Activated CD8-positive, alpha-beta memory T cell treated with anti-CD3 and anti-CD28 coated beads, Interleukin-2, amount 50 U/mL, for 24 hours (primary cell): ENCODE measurements at regions not wholly inside any gene's neighbourhood (a gene's known extent, or its start where the extent isn't known, plus 50 kb on each side); places are given as distances from the start of the nearest gene placed in this dataset.

Experiments
- DNase-seq: peaks from one replicate; pipeline ENCODE4 v3.0.0-alpha.2; 2020; ENCODE audit errors: extremely low read depth

DNA sequence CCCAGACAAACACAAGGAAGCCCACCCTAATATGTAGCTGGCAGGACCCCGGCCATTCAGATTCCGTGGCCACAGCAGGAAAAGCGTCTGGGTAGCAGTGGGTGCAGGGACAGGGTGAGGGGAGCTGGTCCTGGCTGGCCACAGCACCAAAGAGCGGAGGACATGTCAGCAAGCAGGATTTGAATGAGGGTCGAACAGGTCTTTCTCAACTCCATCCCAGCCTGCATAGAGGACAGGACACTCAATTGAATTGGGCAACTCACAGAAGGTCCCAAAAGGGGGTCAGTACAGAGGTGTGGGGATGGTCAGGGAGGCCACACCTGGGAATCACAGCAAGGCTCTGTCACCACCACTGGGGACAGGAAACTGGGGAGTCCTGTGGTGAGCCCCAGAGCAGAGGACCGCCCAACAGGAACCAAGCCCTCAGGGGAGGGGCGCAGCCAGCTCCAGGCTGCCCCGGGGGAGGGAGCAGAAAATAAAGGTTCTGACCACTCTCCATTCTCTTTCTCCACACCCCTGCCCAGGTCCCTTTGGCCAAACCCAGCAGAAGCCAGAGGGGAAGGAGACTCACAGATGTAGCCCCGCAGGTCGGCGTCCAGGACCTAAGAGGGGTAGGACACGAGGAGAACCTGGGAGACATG is 108.7 kb upstream of the PPP2R2D start:
- no peak for DNase-seq

DNA sequence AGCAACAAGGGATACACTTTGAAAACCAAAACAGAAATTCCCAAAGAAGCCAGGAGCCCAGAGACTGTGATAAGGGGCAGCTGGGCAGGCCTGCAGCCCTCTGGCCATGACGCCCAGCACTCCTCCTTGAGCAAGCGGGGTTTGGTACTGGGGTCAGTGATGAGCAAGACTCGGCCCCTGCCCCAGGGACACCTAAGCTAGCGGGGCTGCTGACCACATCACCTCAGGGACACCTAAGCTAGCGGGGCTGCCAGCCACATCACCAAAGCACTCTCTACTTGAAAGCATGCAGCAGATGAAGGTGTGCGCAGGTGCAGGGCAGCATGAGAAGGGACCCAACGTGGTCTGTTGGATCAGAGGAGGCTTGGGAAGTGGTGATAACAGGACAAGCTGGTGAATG is 108.0 kb upstream of the PPP2R2D start:
- DNase-seq, result no peak

DNA sequence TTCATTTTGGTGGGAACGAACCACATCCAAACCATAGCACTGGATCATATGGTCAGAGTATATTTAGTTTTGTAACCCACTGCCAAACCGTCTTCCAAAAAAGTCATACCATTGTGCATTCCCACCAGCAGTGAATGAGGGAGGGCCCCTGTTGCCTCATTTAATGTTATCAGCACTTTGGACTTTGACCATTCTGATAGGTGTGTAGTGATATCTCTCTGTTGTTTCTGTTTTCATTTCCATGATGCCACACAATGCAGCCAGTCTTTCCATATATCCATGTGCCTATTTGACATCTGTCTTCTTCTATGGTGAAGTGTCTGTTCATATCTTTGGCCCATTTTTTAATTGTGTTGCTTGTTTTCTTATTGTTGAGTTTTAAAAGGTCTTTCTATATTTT is 105.0 kb upstream of the PPP2R2D start:
- DNase-seq, result no peak

DNA sequence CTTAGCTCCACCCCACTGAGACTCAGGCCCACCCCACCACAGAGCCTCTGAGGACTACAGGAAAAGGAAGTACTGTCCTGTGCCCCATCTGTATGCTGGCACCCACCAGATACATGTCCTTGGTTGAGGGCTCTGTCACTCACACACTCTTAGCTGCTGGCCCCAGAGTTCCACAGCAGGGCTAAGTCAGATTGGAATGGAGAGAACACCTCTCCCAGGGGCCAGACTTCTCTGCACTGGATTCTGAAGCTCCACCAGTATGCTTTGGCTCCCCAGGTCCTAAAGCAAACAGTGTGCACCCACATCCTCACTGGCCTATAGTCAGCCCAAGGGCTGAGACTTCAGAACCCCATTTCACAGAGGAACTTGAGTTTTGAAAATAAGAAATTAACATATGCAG is 103.2 kb upstream of the PPP2R2D start:
- no peak for DNase-seq

DNA sequence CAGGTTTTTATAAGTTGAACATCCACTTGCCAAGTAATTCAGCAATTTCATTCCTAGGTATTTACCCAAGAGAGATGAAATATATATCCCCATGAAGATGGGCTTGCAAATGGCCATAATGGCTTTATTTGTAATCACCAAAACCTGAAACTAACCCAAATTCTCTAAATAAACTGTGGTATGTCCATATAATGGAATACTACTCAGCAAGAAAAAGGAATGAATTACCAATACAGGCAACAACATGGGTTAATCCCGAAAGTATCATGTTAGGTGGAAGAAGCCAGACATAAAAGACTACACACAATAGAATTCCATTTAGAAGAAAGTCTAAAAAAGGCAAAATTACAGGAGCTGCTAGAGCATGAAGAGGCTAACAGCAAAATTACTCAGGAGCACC is 101.4 kb upstream of the PPP2R2D start:
- no peak for DNase-seq

DNA sequence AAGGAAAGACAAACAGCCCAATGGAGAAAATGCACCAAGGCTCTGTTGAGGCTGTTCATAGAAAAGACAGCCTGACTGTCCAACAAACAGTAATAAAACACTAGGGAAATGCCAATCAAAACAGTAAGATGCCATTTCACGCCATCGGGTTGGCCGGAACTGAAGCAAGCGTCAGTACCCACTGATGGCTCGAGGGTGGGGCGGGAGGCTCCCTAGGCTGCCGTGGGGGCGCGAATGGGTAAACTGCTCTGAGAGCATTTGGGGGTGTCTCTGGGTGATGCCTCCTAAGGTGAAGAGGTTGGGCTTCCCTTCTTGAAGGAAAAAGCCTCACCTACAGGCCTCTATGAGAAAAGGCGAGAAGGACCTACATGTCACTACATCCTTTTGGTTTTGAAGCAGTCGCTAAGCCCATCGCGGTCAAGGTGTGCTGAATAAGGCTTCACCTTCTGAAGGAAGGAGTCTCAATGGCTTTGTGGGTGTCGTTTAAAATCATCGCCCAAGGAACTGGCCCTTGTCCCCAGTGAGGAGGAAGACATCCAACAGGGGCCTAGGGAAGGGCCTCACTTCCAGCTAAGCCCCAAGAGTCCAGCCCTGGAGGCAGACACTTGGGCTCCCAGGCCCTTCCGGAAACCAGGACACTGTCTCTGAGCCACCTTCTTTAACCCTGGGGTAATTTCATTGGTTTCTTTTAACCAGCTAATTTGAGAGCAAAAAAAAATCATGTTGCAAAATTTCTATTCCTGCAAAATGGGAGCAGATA is 98.5 kb upstream of the PPP2R2D start:
- DNase-seq, result no peak

DNA sequence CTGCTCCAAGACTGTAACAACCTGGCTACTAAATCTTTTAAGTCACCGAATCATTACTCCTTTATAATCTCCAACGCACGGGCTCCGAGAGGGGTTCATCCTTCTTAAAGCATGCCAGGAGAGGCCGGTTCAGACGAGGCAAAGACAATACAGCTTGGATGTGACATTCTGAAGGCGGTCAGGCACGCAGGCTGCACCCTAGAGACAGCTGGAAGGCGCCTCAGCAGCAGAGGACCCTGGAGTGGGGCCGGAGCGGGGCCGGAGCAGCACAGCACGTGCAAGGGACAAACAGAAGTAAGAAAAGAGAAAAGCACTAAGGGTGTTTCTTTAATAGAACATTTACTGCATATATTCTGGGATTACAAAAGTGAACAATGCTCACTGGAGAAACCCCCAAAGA is 97.8 kb upstream of the PPP2R2D start:
- no peak for DNase-seq

DNA sequence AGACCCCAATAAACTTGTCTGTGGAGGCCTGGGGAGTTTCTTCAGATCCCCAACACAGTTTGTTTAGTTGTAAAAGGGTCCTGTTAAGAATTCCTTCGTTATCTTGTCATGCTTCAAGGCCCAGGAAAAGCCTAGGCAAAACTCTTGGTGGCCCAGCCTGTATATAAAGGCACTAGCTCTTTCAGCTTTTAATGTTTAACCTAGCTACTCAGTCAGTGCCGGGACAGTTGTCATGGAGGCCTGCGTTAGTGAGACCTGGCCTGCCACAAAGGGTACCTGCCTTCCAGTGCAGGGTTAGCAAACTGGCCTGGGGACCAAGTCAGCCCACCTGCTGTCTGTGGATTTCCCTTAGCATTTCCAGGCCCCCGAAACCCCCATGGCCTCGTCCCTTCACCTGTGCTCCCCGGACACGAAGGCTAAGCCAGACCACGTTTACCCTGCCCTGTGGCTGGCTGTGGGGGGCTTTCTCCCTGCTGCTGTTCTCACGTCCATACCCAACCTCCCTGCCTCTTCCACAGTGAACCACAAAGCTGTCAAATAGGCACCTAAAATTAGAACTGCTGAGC is 96.9 kb upstream of the PPP2R2D start:
- DNase-seq, result no peak

DNA sequence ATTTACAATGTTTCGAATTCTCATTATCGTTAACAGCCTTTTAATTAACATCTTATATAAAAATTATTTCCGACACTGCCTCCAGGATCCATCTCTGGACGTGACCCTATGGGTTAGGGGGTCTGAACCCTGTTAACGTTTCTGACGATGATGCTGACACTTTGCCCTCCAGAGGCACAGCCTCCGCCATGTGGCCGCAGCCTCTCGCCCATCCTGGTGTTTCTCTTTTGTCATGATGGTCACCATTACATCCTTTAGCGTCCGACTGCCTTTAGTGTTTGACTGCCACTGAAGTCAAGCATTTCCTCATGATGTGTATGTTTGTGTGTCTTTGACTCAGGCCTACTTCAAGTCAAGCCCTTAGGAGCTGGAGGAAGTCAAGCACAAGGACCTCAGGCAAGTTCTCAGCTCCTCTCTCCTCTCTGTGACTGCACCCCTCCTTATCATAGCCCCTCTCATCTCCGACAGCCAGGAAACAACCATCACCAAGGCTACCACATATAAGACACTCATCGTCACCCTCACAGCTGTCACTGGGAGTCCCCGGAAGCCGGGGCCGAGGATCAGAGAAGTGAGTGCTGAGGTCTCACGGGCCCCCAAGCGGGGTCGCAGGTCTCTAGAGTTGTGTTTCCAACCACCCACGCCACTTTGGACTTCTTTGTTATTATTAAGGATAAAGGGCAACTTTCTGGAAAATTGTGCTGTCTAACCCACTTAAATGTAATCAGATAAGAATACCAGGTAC is 96.1 kb upstream of the PPP2R2D start:
- DNase-seq, result no peak

DNA sequence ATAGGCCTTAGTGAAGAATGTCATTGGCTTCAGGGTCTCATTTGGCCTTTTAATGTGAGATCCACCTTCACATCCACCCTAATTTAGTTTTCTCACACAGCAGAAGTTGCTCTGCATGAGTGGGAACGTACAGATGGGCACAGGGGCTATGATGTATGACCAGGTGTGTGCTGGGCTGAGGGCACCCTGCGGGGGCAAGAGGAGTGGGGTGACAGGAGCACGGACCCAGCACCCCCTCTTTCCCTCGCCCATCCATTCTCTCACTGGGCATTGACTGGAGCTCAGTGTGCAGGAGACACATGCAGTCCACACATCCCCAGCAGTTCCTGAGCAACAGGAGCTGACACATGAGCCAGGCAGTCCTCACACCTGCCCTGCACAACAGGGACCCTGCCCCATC is 95.1 kb upstream of the PPP2R2D start:
- DNase-seq, result no peak

DNA sequence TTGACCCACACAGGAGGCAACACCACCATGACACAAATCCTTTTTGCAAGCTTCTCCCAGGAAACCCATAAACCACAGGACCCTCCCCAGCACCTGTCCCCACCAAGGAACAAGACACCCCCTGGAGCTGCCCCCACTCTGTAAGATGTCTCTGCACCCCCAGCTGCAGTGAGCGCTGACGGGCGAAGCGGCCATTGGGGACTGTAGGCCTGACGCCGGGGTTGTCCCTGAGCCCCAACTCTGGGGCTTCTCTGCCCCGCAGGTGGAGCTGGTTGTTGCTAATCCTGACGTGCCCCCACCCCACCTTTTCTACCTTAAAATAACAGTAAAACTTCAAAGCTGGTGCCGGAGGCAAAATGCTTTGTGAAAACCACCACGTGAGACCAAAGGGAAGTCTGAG is 94.7 kb upstream of the PPP2R2D start:
- DNase-seq, result no peak

DNA sequence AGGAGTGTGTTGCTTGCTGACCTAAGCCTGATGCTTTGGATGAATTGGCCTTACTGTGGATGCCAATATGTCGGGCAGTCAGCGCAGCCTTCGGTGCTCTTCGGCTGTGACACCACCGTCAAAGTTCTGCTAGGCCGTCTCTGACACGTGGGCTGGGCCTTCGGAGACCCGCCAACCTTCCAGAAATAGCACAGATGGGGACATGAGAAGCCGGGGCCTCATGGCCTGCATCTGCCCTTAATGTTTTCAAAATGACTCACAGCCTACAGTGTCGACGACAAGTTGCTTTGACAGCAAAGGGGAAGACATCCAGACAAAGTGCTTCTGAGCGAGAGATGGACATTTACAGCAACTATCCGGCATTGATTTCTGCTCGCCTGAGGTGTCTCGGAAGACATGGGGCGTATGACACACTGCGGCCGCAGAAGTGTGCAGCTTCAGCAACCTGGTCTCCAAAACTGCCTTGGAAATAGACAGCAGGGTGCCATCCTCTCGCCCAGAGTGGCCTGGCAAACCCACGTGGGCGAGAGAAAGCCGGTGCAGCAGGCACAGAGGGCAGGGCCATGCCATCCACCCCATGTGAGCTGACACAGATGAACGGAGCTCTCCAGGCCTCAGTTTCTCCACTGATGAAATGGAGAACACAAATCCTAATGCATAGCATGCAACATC is 94.0 kb upstream of the PPP2R2D start:
- no peak for DNase-seq

DNA sequence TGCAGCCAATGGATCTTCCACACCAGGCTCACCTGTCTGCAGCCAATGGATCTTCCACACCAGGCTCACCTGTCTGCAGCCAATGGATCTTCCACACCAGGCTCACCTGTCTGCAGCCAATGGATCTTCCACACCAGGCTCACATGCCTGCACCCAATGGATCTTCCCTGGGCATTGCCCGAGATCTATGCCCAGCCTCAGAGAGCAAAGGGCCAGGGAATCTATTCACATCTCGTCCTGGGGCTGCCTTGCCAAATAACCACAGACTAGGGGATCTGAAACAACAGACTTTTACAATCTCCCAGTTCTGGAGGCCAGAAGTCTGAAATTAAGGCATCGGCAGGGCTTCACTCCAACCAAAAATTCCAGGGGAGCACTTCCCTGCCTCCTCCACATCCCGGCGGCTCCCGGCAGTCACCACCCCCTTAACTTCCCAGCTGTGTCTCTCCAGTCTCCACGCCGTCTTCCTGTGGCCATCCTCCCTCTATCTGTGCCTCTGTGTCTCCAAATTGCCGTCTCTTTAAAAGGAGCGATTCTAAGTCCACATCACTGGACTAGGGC is 92.4 kb upstream of the PPP2R2D start:
- DNase-seq, result no peak

DNA sequence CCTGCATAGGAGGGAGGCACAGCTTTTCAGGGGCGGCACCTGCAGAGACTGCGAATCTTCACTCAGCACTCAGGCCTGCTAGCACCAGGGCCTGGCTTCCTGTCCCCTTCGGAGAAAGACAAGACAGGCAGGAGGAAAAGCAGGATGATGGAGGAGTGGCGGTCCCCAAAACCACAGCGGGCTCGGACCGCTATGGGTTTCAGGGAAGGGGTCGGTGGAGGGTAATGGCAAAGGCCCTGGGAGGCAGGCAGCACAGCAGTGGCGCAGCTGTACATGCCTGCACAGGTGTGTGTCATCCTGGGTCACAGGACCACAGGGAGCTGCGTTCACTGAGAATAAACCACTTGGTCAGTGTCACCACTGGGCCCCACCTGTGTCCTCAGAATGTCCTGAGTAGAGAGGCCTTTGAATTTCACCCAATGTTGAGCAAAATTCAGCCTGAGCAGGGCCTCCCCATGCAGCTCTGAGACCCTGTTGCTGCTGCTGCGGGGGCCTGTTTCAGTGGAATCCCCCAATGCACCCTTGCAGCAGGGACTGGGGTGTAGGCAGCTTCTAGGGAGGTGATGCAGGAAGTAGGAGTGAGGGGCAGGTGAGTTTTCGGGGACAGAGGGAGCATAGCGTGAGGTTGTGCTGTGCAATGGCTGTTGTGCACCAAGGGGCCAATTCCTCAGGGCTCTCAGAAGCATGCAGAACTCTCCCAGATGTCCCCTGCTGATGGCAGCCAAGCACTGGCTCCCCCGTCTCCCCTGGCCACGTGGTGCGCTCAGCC is 90.6 kb upstream of the PPP2R2D start:
- no peak for DNase-seq

DNA sequence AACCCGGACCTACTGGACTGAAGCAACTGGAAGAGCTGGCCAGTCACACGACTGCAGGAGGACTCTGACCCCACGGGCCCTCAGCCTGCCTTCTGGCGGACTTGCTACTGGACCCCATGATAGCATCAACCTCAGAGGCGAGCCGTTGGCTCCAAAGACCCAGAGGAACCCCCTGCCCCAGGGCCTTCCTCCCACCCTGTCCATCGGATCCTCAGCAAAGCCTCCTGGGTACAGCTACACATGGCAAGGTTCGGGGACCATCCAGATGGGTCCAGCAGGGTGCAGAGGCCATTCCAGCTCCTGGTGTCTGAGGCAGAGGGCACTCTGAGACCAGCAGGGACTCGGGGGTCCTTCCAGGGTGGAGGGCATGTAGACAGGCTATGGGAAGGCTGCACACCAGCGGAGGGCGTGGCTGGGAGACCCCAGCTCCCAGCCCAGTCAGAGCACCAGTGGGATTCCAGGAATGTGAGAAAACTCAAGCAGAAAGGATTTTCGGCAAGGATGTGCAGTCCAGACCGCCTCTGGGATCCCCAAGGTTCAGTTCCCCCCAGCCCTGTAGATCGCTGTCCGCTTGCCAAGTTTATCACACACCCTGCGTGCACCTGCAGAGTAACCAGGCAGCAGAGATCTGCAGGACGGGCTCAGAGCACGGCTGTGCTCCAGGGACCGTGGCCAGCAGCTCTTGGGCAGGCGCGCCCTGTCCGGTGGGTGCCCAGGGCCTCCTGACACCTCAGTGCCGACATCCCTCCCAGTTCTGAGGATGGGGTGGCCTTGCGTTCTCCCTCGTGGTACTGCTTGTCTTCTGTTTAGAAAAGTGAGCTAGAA is 89.8 kb upstream of the PPP2R2D start:
- DNase-seq, result no peak

DNA sequence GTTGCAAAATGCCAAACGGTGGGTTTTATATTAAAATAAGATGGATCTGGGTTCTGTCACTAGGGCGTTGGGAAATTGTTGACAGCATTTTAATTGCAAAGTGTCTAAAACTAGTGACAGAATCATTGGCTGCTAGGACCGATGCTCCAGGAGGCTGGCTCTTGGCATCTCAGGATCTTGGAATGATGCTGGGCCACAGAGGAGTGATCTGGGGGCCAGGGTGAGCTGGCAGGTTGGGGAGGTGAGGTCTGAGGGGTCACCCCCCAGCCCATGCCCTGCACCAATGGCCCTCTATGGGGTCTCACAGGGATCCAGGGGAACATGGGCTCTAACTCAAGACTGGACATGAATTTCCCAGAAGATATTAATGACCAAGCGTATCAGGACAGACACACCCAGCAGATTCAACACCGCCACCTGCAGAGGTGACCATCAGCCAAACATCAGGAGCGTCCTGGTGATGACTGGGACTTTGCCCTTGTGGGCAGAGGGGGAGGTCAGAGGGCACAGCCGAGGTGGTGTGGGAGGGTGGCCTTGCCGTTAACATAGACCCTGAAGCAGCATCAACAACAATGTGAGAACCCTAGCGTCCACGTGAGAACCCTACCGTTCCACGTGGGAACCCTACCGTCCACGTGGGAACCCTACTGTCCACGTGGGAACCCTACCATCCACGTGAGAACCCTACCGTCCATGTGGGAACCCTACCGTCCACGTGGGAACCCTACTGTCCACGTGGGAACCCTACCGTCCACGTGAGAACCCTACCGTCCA is 89.0 kb upstream of the PPP2R2D start:
- DNase-seq, result no peak

DNA sequence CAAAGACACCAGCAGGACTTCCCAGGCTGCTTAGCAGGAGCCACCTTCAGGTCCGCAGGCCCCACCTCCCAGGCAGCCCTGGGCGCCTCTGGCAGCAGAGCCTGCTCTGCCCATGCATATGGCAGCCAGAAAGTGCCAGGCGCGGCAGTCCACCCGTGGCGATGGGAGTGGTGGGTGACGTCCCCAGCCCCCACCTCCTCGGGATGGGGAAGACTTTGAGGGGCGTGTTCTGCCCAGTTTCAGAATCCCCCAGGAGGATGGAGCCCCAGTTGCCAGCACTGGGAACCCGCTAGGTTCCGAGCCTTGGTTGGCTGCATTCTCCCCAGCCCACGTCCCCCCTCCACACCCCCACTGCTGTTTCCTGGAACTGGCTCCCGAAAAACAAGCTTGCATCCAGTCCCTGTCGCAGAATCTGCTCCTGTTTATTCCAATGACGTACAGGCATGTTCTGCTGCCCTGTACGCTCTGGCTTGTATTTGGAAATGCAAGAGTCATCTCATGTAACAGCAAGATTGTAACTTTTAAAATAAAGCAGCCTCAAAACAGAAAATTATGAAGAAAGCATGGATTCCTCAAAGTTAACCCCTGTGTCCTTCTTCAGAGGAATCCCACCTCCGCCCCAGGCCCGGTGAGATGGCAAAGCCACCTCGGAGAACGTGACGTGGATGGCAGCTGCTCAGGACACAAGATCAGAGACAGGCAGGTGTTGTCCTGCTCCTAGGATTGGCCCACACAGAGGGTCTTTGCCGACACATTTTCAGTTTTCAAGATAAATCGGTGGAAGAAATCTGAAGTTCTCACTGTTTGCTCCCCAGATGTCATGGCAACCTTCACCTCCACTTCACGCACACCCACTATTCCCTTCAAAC is 87.8 kb upstream of the PPP2R2D start:
- no peak for DNase-seq

DNA sequence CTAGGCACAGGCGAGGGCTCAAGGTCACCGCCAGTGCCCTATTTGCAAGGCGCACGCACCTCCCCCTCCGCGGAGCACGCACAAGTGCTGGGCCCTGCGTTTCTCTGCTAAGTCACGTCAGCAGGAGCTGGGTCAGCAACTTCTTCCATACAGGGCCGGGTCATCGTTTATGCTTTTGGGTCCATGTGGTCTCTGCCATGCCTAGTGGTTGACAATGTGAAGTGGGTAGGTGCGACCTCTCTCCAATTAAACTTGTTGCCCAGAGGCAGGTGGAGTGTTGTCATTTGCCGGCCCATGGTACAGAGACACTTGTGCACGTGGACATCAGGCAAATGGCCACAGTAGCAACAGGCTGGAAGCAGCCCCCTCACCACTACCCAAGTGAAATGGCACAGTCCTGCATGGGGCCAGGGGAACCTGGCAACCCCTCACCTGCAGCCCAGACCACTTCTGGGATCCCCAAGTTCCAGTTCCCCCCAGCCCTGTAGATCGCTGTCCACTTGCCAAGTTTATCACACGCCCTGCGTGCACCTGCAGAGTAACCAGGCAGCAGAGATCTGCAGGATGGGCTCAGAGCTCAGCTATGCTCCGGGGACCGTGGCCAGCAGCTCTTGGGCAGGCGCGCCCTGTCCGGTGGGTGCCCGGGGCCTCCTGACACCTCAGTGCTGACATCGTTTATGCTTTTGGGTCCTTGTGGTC is 86.1 kb upstream of the PPP2R2D start:
- DNase-seq, result no peak
